NCI-H146 (cell line): ENCODE measurements at regions not wholly inside any gene's neighbourhood (a gene's known extent, or its start where the extent isn't known, plus 50 kb on each side); places are given as distances from the start of the nearest gene placed in this dataset.

Experiments used
- DNase-seq: peaks from one replicate; lab custom pipeline; 2025; lab: John Stamatoyannopoulos, UW

GRCh38 chr2:12348216-12348615 lies 368.5 kb upstream of the TRIB2 start:
- no peak for DNase-seq

- no peak for DNase-seq
Observed at GRCh38 chr2:12350821-12351220, 365.9 kb upstream of the TRIB2 start.

GRCh38 chr2:12352889-12353288 lies 363.8 kb upstream of the TRIB2 start:
- DNase-seq, result peak; percentile 4

- DNase-seq, result no peak
Observed at GRCh38 chr2:12361506-12361905, 355.2 kb upstream of the TRIB2 start.

- no peak for DNase-seq
Observed at GRCh38 chr2:12363138-12363537, 353.6 kb upstream of the TRIB2 start.

- DNase-seq, result no peak
Observed at GRCh38 chr2:12363569-12363968, 353.2 kb upstream of the TRIB2 start.

- DNase-seq, result no peak
Observed at GRCh38 chr2:12369566-12369965, 347.2 kb upstream of the TRIB2 start.

GRCh38 chr2:12376025-12376424 lies 340.7 kb upstream of the TRIB2 start:
- DNase-seq, result no peak

- no peak for DNase-seq
Observed at GRCh38 chr2:12379143-12379542, 337.6 kb upstream of the TRIB2 start.

- DNase-seq, result no peak
Observed at GRCh38 chr2:12381543-12382325, 335.0 kb upstream of the TRIB2 start.

GRCh38 chr2:12382366-12382765 lies 334.4 kb upstream of the TRIB2 start:
- DNase-seq, result no peak

GRCh38 chr2:12389344-12390045 lies 327.2 kb upstream of the TRIB2 start:
- no peak for DNase-seq

- no peak for DNase-seq
Observed at GRCh38 chr2:12391116-12391515, 325.6 kb upstream of the TRIB2 start.

GRCh38 chr2:12396699-12397098 lies 320.0 kb upstream of the TRIB2 start:
- no peak for DNase-seq

- DNase-seq, result no peak
Observed at GRCh38 chr2:12397854-12398253, 318.9 kb upstream of the TRIB2 start.

GRCh38 chr2:12399240-12399639 lies 317.5 kb upstream of the TRIB2 start:
- DNase-seq, result no peak

- DNase-seq, result no peak
Observed at GRCh38 chr2:12400543-12400942, 316.2 kb upstream of the TRIB2 start.

- no peak for DNase-seq
Observed at GRCh38 chr2:12402440-12403139, 314.1 kb upstream of the TRIB2 start.

- DNase-seq, result no peak
Observed at GRCh38 chr2:12404497-12404896, 312.2 kb upstream of the TRIB2 start.

- DNase-seq, result no peak
Observed at GRCh38 chr2:12407160-12407559, 309.6 kb upstream of the TRIB2 start.

GRCh38 chr2:12412898-12413305 lies 303.8 kb upstream of the TRIB2 start:
- DNase-seq, result no peak

- no peak for DNase-seq
Observed at GRCh38 chr2:12415536-12415935, 301.2 kb upstream of the TRIB2 start.

- no peak for DNase-seq
Observed at GRCh38 chr2:12416600-12416999, 300.1 kb upstream of the TRIB2 start.
